Stimulated activated naive B cell treated with anti-CD40 and anti-IgM and Interleukin-4, amounts not matched to agents 10 μg/mL and 1 μg/mL and 100 μg/mL, for 72 hours (primary cell): ENCODE measurements at regions not wholly inside any gene's neighbourhood (a gene's known extent, or its start where the extent isn't known, plus 50 kb on each side); places are given as distances from the start of the nearest gene placed in this dataset.
A peak's percentile ranks its signal among the peaks of the same experiment; 100 is the strongest.
"Not testable (repeated sequence)": the region's sequence is repeated elsewhere in the genome, so short reads cannot be mapped to it uniquely, and the experiment has no call there.

ENCODE experiments used
- ATAC-seq, 2 donors: fragments of 150-1000 bp; cut with Tn5 transposase; replicated peaks; 2 replicates each; pipeline ENCODE4 v1.10.0; 2021; ENCODE audit warnings: moderate library complexity in 1 of 2
- DNase-seq: peaks from one replicate; pipeline ENCODE4 v3.0.0; 2021
- H3K27ac Mint-ChIP-seq: one replicate; pipeline ENCODE4 v1.8.0; 2022; ENCODE audit warnings: mild to moderate bottlenecking, mixed read lengths
- H3K27me3 Mint-ChIP-seq, 2 donors: one replicate each; pipeline ENCODE4 v1.8.0; 2022; ENCODE audit warnings: mixed read lengths in 2 of 2
- H3K36me3 Mint-ChIP-seq, 2 donors: one replicate each; pipeline ENCODE4 v1.8.0; 2022; ENCODE audit warnings: mixed read lengths in 2 of 2, mild to moderate bottlenecking in 1 of 2
- H3K4me1 Mint-ChIP-seq, 2 donors: one replicate each; pipeline ENCODE4 v1.8.0; 2022; ENCODE audit warnings: mixed read lengths in 2 of 2, mild to moderate bottlenecking in 1 of 2
- H3K4me3 Mint-ChIP-seq, 2 donors: one replicate each; pipeline ENCODE4 v1.8.0; 2022; ENCODE audit warnings: mild to moderate bottlenecking in 2 of 2, mixed read lengths in 2 of 2, moderate library complexity in 1 of 2
- H3K9me3 Mint-ChIP-seq, 2 donors: one replicate each; pipeline ENCODE4 v1.8.0; 2022; ENCODE audit warnings: mixed read lengths in 2 of 2, mild to moderate bottlenecking in 1 of 2

- Mint-ChIP-seq H3K27me3 (no peaks in the 10 kb centered on the region), H3K9me3 (no peaks in the 10 kb centered on the region), H3K4me3 (no peak overlapping the region), H3K36me3 (no peaks in the 10 kb centered on the region), H3K4me1 (no peaks in the 10 kb centered on the region), H3K27ac (no peak overlapping the region)
- DNase-seq, result no peak
- ATAC-seq, result no peak
Measured at GRCh38 chr7:85376589-85376988, 189.7 kb upstream of the SEMA3D start.

- Mint-ChIP-seq H3K4me3 (no peak overlapping the region), H3K4me1 (no peaks in the 10 kb centered on the region), H3K27me3 (peaks cover 0 to 16% of the 10 kb centered on the region in 2 donors), H3K36me3 (no peaks in the 10 kb centered on the region), H3K27ac (no peak overlapping the region), H3K9me3 (no peaks in the 10 kb centered on the region)
- no peak for DNase-seq
- ATAC-seq, result no peak
Measured at GRCh38 chr7:85356916-85357315, 170.1 kb upstream of the SEMA3D start.

GRCh38 chr7:85343484-85343883, 156.6 kb upstream of the SEMA3D start:
- peak; percentile 94 to 99 for ATAC-seq
- no peak overlapping the region for H3K27ac Mint-ChIP-seq
- H3K27me3 Mint-ChIP-seq, result peaks cover 4 to 17% of the 10 kb centered on the region in 2 donors
- H3K4me3 Mint-ChIP-seq, result no peak overlapping the region
- no peak for DNase-seq
- no peaks in the 10 kb centered on the region for H3K36me3 Mint-ChIP-seq
- H3K9me3 Mint-ChIP-seq, result no peaks in the 10 kb centered on the region
- peaks cover 7 to 13% of the 10 kb centered on the region in 2 donors for H3K4me1 Mint-ChIP-seq

GRCh38 chr7:85342781-85343180, 155.9 kb upstream of the SEMA3D start:
- Mint-ChIP-seq H3K4me3 (no peak overlapping the region), H3K4me1 (peaks cover 7 to 13% of the 10 kb centered on the region in 2 donors), H3K27me3 (peaks cover 4 to 17% of the 10 kb centered on the region in 2 donors), H3K36me3 (no peaks in the 10 kb centered on the region), H3K27ac (no peak overlapping the region), H3K9me3 (no peaks in the 10 kb centered on the region)
- DNase-seq, result no peak
- no peak for ATAC-seq

- ATAC-seq (no peak), DNase-seq (no peak)
- H3K9me3 Mint-ChIP-seq, result no peaks in the 10 kb centered on the region
- H3K27ac Mint-ChIP-seq, result no peak overlapping the region
- H3K36me3 Mint-ChIP-seq, result no peaks in the 10 kb centered on the region
- no peak overlapping the region for H3K4me3 Mint-ChIP-seq
- H3K27me3 Mint-ChIP-seq, result peaks cover 4 to 17% of the 10 kb centered on the region in 2 donors
- peaks cover 7 to 13% of the 10 kb centered on the region in 2 donors for H3K4me1 Mint-ChIP-seq
Measured at GRCh38 chr7:85341973-85342372, 155.1 kb upstream of the SEMA3D start.

GRCh38 chr7:85341121-85341520, 154.3 kb upstream of the SEMA3D start:
- Mint-ChIP-seq H3K9me3 (no peaks in the 10 kb centered on the region), H3K4me3 (no peak overlapping the region), H3K27me3 (peaks cover 4 to 17% of the 10 kb centered on the region in 2 donors), H3K27ac (no peak overlapping the region), H3K4me1 (peaks cover 7 to 13% of the 10 kb centered on the region in 2 donors), H3K36me3 (no peaks in the 10 kb centered on the region)
- DNase-seq (no peak), ATAC-seq (no peak)

GRCh38 chr7:85336086-85336485, 149.2 kb upstream of the SEMA3D start:
- DNase-seq (no peak), ATAC-seq (no peak)
- Mint-ChIP-seq H3K4me1 (no peaks in the 10 kb centered on the region), H3K27me3 (peaks cover 4 to 17% of the 10 kb centered on the region in 2 donors), H3K27ac (no peak overlapping the region), H3K36me3 (no peaks in the 10 kb centered on the region), H3K9me3 (no peaks in the 10 kb centered on the region), H3K4me3 (no peak overlapping the region)

GRCh38 chr7:85335113-85335512, 148.3 kb upstream of the SEMA3D start:
- not testable (repeated sequence) for H3K4me1 Mint-ChIP-seq, H3K4me3 Mint-ChIP-seq, ATAC-seq, H3K27ac Mint-ChIP-seq, H3K36me3 Mint-ChIP-seq, DNase-seq, H3K9me3 Mint-ChIP-seq
- H3K27me3 Mint-ChIP-seq, result peaks cover 4 to 11% of the 10 kb centered on the region in 2 donors

GRCh38 chr7:85328456-85328998, 141.7 kb upstream of the SEMA3D start:
- no peaks in the 10 kb centered on the region for H3K27me3 Mint-ChIP-seq

GRCh38 chr7:85324145-85324799, 137.4 kb upstream of the SEMA3D start:
- ATAC-seq (no peak), DNase-seq (no peak)
- peaks cover 0 to 4% of the 10 kb centered on the region in 2 donors for H3K9me3 Mint-ChIP-seq
- no peak overlapping the region for H3K4me3 Mint-ChIP-seq
- H3K27ac Mint-ChIP-seq, result no peak overlapping the region
- peaks cover 1 to 14% of the 10 kb centered on the region in 2 donors for H3K4me1 Mint-ChIP-seq
- H3K27me3 Mint-ChIP-seq, result peaks cover 0 to 5% of the 10 kb centered on the region in 2 donors
- peaks cover 0 to 3% of the 10 kb centered on the region in 2 donors for H3K36me3 Mint-ChIP-seq

More at GRCh38 chr7:85328456-85328998, 141.7 kb upstream of the SEMA3D start:
- no peaks in the 10 kb centered on the region for H3K36me3 Mint-ChIP-seq
- no peak overlapping the region for H3K27ac Mint-ChIP-seq
- DNase-seq (no peak), ATAC-seq (no peak)
- no peaks in the 10 kb centered on the region for H3K9me3 Mint-ChIP-seq
- H3K4me3 Mint-ChIP-seq, result no peak overlapping the region
- peaks cover 1 to 13% of the 10 kb centered on the region in 2 donors for H3K4me1 Mint-ChIP-seq

- H3K27ac Mint-ChIP-seq, result no peak overlapping the region
- ATAC-seq (no peak), DNase-seq (no peak)
- no peak overlapping the region for H3K4me3 Mint-ChIP-seq
- H3K9me3 Mint-ChIP-seq, result peaks cover 0 to 4% of the 10 kb centered on the region in 2 donors
- H3K36me3 Mint-ChIP-seq, result peaks cover 0 to 3% of the 10 kb centered on the region in 2 donors
- peaks cover 1 to 14% of the 10 kb centered on the region in 2 donors for H3K4me1 Mint-ChIP-seq
- peaks cover 0 to 5% of the 10 kb centered on the region in 2 donors for H3K27me3 Mint-ChIP-seq
Measured at GRCh38 chr7:85322252-85322651, 135.4 kb upstream of the SEMA3D start.

GRCh38 chr7:85320699-85321476, 134.0 kb upstream of the SEMA3D start:
- no peak for ATAC-seq
- Mint-ChIP-seq H3K4me3 (no peak overlapping the region), H3K27me3 (peaks cover under 1 to 5% of the 10 kb centered on the region in 2 donors)

GRCh38 chr7:85316489-85316888, 129.6 kb upstream of the SEMA3D start:
- Mint-ChIP-seq H3K27ac (no peak overlapping the region), H3K4me3 (no peak overlapping the region), H3K4me1 (no peaks in the 10 kb centered on the region), H3K36me3 (no peaks in the 10 kb centered on the region), H3K27me3 (peaks cover 0 to 4% of the 10 kb centered on the region in 2 donors), H3K9me3 (no peaks in the 10 kb centered on the region)
- DNase-seq, result no peak
- ATAC-seq, result no peak

More at GRCh38 chr7:85320699-85321476, 134.0 kb upstream of the SEMA3D start:
- no peak for DNase-seq
- peaks cover 1 to 14% of the 10 kb centered on the region in 2 donors for H3K4me1 Mint-ChIP-seq
- H3K27ac Mint-ChIP-seq, result no peak overlapping the region
- H3K36me3 Mint-ChIP-seq, result peaks cover 0 to 3% of the 10 kb centered on the region in 2 donors
- peaks cover 0 to 4% of the 10 kb centered on the region in 2 donors for H3K9me3 Mint-ChIP-seq

GRCh38 chr7:85310301-85310700, 123.4 kb upstream of the SEMA3D start:
- no peaks in the 10 kb centered on the region for H3K36me3 Mint-ChIP-seq
- H3K4me3 Mint-ChIP-seq, result no peak overlapping the region
- H3K9me3 Mint-ChIP-seq, result peaks cover 0 to 2% of the 10 kb centered on the region in 2 donors
- H3K27ac Mint-ChIP-seq, result no peak overlapping the region
- H3K27me3 Mint-ChIP-seq, result no peaks in the 10 kb centered on the region
- no peak for DNase-seq
- peaks cover 0 to 2% of the 10 kb centered on the region in 2 donors for H3K4me1 Mint-ChIP-seq
- no peak for ATAC-seq
